WTC11 (cell line): ENCODE measurements at regions not wholly inside any gene's neighbourhood (a gene's known extent, or its start where the extent isn't known, plus 50 kb on each side); places are given as distances from the start of the nearest gene placed in this dataset.

Experiments
- CREM ChIP-seq: sonication (generic); formaldehyde crosslinking; IDR thresholded peaks from 2 replicates; pipeline ENCODE4 v1.8.1; 2022; ENCODE audit warnings: mild to moderate bottlenecking, missing genetic modification reagents, moderate library complexity
- NR3C1 ChIP-seq: sonication (generic); formaldehyde crosslinking; conservative IDR thresholded peaks from 2 replicates; pipeline ENCODE4 v1.8.1; 2023; ENCODE audit warnings: low read depth, mild to moderate bottlenecking, missing genetic modification reagents
- SMAD3 ChIP-seq: sonication (generic); formaldehyde crosslinking; IDR thresholded peaks from 2 replicates; pipeline ENCODE4 v1.8.0; 2022; ENCODE audit warnings: missing genetic modification reagents, mild to moderate bottlenecking, borderline replicate concordance
- SP1 ChIP-seq: sonication (generic); formaldehyde crosslinking; conservative IDR thresholded peaks from 2 replicates; pipeline ENCODE4 v1.8.1; 2022; ENCODE audit warnings: missing genetic modification reagents
- TEAD1 ChIP-seq: sonication (generic); formaldehyde crosslinking; IDR thresholded peaks from 2 replicates; pipeline ENCODE4 v1.8.0; 2022; ENCODE audit warnings: mild to moderate bottlenecking, missing genetic modification reagents
- TF ChIP-seq, protein P1 (sequence below): sonication (generic); formaldehyde crosslinking; IDR thresholded peaks from 2 replicates; pipeline ENCODE4 v1.8.1; 2023; ENCODE audit warnings: mild to moderate bottlenecking, missing genetic modification reagents, borderline replicate concordance
- TF ChIP-seq, protein P2 (sequence below): fragments of 200-600 bp; IDR thresholded peaks from 2 replicates; pipeline ENCODE4 v1.8.0; 2022; ENCODE audit warnings: antibody characterized with exemption
- TF ChIP-seq, protein P3 (sequence below): sonication (generic); formaldehyde crosslinking; conservative IDR thresholded peaks from 2 replicates; pipeline ENCODE4 v1.8.1; 2022; ENCODE audit warnings: mild to moderate bottlenecking, missing genetic modification reagents
- TF ChIP-seq, protein P4 (sequence below): sonication (generic); formaldehyde crosslinking; IDR thresholded peaks from 2 replicates; pipeline ENCODE4 v1.8.0; 2022; ENCODE audit warnings: mild to moderate bottlenecking, missing genetic modification reagents
- TF ChIP-seq, protein P5 (sequence below): sonication (generic); formaldehyde crosslinking; IDR thresholded peaks from 2 replicates; pipeline ENCODE4 v1.8.0; 2022; ENCODE audit warnings: mild to moderate bottlenecking, missing genetic modification reagents

DNA sequence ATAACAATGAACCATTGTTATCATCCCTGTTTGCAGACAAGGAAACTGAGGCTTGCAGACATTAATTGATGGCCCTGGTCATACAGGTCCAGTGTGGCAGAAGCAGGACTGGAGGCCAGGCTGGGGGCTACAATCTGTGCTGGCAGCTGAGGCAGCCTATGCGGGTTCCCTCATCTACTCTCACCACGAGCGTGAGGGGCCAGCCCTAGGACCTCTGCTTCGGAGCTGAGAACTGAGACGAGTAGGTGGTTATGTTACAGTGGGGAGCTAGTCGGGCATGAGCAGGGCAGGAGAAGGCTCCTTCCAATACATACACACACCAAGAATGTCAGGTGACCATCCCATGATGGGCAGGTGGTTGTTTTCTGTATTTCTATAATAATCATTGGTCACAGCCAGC lies 82.2 kb upstream of the ASB18 start:
- TF ChIP-seq, protein P1, sequence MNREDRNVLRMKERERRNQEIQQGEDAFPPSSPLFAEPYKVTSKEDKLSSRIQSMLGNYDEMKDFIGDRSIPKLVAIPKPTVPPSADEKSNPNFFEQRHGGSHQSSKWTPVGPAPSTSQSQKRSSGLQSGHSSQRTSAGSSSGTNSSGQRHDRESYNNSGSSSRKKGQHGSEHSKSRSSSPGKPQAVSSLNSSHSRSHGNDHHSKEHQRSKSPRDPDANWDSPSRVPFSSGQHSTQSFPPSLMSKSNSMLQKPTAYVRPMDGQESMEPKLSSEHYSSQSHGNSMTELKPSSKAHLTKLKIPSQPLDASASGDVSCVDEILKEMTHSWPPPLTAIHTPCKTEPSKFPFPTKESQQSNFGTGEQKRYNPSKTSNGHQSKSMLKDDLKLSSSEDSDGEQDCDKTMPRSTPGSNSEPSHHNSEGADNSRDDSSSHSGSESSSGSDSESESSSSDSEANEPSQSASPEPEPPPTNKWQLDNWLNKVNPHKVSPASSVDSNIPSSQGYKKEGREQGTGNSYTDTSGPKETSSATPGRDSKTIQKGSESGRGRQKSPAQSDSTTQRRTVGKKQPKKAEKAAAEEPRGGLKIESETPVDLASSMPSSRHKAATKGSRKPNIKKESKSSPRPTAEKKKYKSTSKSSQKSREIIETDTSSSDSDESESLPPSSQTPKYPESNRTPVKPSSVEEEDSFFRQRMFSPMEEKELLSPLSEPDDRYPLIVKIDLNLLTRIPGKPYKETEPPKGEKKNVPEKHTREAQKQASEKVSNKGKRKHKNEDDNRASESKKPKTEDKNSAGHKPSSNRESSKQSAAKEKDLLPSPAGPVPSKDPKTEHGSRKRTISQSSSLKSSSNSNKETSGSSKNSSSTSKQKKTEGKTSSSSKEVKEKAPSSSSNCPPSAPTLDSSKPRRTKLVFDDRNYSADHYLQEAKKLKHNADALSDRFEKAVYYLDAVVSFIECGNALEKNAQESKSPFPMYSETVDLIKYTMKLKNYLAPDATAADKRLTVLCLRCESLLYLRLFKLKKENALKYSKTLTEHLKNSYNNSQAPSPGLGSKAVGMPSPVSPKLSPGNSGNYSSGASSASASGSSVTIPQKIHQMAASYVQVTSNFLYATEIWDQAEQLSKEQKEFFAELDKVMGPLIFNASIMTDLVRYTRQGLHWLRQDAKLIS (CRISPR knock-in tag): no peak
- TF ChIP-seq CREM (CRISPR knock-in tag) (no peak), SP1 (no peak), SMAD3 (no peak), TEAD1 (no peak), NR3C1 (CRISPR knock-in tag) (no peak)
- TF ChIP-seq, protein P2, sequence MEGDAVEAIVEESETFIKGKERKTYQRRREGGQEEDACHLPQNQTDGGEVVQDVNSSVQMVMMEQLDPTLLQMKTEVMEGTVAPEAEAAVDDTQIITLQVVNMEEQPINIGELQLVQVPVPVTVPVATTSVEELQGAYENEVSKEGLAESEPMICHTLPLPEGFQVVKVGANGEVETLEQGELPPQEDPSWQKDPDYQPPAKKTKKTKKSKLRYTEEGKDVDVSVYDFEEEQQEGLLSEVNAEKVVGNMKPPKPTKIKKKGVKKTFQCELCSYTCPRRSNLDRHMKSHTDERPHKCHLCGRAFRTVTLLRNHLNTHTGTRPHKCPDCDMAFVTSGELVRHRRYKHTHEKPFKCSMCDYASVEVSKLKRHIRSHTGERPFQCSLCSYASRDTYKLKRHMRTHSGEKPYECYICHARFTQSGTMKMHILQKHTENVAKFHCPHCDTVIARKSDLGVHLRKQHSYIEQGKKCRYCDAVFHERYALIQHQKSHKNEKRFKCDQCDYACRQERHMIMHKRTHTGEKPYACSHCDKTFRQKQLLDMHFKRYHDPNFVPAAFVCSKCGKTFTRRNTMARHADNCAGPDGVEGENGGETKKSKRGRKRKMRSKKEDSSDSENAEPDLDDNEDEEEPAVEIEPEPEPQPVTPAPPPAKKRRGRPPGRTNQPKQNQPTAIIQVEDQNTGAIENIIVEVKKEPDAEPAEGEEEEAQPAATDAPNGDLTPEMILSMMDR: no peak
- TF ChIP-seq, protein P3, sequence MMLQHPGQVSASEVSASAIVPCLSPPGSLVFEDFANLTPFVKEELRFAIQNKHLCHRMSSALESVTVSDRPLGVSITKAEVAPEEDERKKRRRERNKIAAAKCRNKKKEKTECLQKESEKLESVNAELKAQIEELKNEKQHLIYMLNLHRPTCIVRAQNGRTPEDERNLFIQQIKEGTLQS (CRISPR knock-in tag): no peak
- TF ChIP-seq, protein P4, sequence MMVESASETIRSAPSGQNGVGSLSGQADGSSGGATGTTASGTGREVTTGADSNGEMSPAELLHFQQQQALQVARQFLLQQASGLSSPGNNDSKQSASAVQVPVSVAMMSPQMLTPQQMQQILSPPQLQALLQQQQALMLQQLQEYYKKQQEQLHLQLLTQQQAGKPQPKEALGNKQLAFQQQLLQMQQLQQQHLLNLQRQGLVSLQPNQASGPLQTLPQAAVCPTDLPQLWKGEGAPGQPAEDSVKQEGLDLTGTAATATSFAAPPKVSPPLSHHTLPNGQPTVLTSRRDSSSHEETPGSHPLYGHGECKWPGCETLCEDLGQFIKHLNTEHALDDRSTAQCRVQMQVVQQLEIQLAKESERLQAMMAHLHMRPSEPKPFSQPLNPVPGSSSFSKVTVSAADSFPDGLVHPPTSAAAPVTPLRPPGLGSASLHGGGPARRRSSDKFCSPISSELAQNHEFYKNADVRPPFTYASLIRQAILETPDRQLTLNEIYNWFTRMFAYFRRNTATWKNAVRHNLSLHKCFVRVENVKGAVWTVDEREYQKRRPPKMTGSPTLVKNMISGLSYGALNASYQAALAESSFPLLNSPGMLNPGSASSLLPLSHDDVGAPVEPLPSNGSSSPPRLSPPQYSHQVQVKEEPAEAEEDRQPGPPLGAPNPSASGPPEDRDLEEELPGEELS: no peak
- TF ChIP-seq, protein P5, sequence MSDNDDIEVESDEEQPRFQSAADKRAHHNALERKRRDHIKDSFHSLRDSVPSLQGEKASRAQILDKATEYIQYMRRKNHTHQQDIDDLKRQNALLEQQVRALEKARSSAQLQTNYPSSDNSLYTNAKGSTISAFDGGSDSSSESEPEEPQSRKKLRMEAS: no peak
